Activated CD4-positive, alpha-beta T cell treated with anti-CD3 and anti-CD28 coated beads, Interleukin-2, amount 50 U/mL, for 48 hours (primary cell): ENCODE measurements at regions not wholly inside any gene's neighbourhood (a gene's known extent, or its start where the extent isn't known, plus 50 kb on each side); places are given as distances from the start of the nearest gene placed in this dataset.

Source experiments
- DNase-seq, 2 experiments: peaks; one replicate each; pipeline ENCODE4 v3.0.0-alpha.2; 2020

GRCh38 chr5:29780401-29780800 is 1413.1 kb upstream of the CDH6 start:
- DNase-seq, result no peak

- no peak for DNase-seq
These were observed 1414.3 kb upstream of the CDH6 start for GRCh38 chr5:29779141-29779540.

GRCh38 chr5:29777373-29777772 is 1416.1 kb upstream of the CDH6 start:
- no peak for DNase-seq

- no peak for DNase-seq
These were observed 1422.5 kb upstream of the CDH6 start for GRCh38 chr5:29770936-29771335.

GRCh38 chr5:29769474-29769873 is 1424.0 kb upstream of the CDH6 start:
- no peak for DNase-seq

GRCh38 chr5:29758986-29759421 is 1434.5 kb upstream of the CDH6 start:
- no peak for DNase-seq

- no peak for DNase-seq
These were observed 1443.0 kb upstream of the CDH6 start for GRCh38 chr5:29750453-29750852.

GRCh38 chr5:29744618-29745017 is 1448.9 kb upstream of the CDH6 start:
- no peak for DNase-seq

- no peak for DNase-seq
These were observed 1472.5 kb upstream of the CDH6 start for GRCh38 chr5:29720954-29721353.

- no peak for DNase-seq
These were observed 1474.3 kb upstream of the CDH6 start for GRCh38 chr5:29719171-29719570.

- DNase-seq, result no peak
These were observed 1478.3 kb upstream of the CDH6 start for GRCh38 chr5:29715167-29715566.

- DNase-seq, result no peak
These were observed 1490.6 kb upstream of the CDH6 start for GRCh38 chr5:29702875-29703274.

GRCh38 chr5:29701600-29701999 is 1491.9 kb upstream of the CDH6 start:
- no peak for DNase-seq

- no peak for DNase-seq
These were observed 1495.6 kb upstream of the CDH6 start for GRCh38 chr5:29697785-29698414.

- DNase-seq, result no peak
These were observed 1496.2 kb upstream of the CDH6 start for GRCh38 chr5:29697278-29697677.

GRCh38 chr5:29672678-29673077 is 1520.8 kb upstream of the CDH6 start:
- DNase-seq, result no peak

GRCh38 chr5:29662876-29663275 is 1530.6 kb upstream of the CDH6 start:
- DNase-seq, result no peak

- no peak for DNase-seq
These were observed 1538.5 kb upstream of the CDH6 start for GRCh38 chr5:29654954-29655353.

GRCh38 chr5:29649321-29649720 is 1544.2 kb upstream of the CDH6 start:
- no peak for DNase-seq

GRCh38 chr5:29642601-29643000 is 1550.9 kb upstream of the CDH6 start:
- no peak for DNase-seq

GRCh38 chr5:29614206-29614605 is 1579.3 kb upstream of the CDH6 start:
- DNase-seq, result no peak

- DNase-seq, result no peak
These were observed 1605.2 kb upstream of the CDH6 start for GRCh38 chr5:29588236-29588635.

GRCh38 chr5:29587832-29588231 is 1605.7 kb upstream of the CDH6 start:
- DNase-seq, result no peak

- DNase-seq, result no peak
These were observed 1625.5 kb upstream of the CDH6 start for GRCh38 chr5:29568028-29568427.

GRCh38 chr5:29561564-29561963 is 1631.9 kb upstream of the CDH6 start:
- no peak for DNase-seq

- DNase-seq, result no peak
These were observed 1643.0 kb upstream of the CDH6 start for GRCh38 chr5:29550523-29550922.
